HFFc6 (cell line): ENCODE measurements at regions not wholly inside any gene's neighbourhood (a gene's known extent, or its start where the extent isn't known, plus 50 kb on each side); places are given as distances from the start of the nearest gene placed in this dataset.

Experiments
- DNase-seq: peaks from one replicate; pipeline ENCODE4 v3.0.0-alpha.2; 2018
- H3K27ac Mint-ChIP-seq: 2 replicates; pipeline ENCODE4 v1.8.0; 2020; ENCODE audit warnings: mild to moderate bottlenecking, mixed read lengths
- H3K27me3 Mint-ChIP-seq: 2 replicates; pipeline ENCODE4 v1.8.0; 2021; ENCODE audit warnings: mild to moderate bottlenecking, moderate library complexity, mixed read lengths; ENCODE audit not compliant: insufficient read depth
- H3K36me3 Mint-ChIP-seq: 2 replicates; pipeline ENCODE4 v1.8.0; 2021; ENCODE audit warnings: low read depth, mixed read lengths
- H3K4me1 Mint-ChIP-seq: 2 replicates; pipeline ENCODE4 v1.8.0; 2020; ENCODE audit warnings: low read depth, mixed read lengths
- H3K4me3 Mint-ChIP-seq: 2 replicates; pipeline ENCODE4 v1.8.0; 2020; ENCODE audit warnings: mild to moderate bottlenecking, moderate library complexity, mixed read lengths
- H3K9me3 Mint-ChIP-seq: 2 replicates; pipeline ENCODE4 v1.8.0; 2020; ENCODE audit warnings: mild to moderate bottlenecking, mixed read lengths
- TF ChIP-seq, protein P1 (sequence below): fragments of 200-600 bp; sonication (generic); IDR thresholded peaks from 2 replicates; pipeline ENCODE4 v1.5.0; 2021; ENCODE audit warnings: antibody characterized with exemption, mild to moderate bottlenecking

DNA sequence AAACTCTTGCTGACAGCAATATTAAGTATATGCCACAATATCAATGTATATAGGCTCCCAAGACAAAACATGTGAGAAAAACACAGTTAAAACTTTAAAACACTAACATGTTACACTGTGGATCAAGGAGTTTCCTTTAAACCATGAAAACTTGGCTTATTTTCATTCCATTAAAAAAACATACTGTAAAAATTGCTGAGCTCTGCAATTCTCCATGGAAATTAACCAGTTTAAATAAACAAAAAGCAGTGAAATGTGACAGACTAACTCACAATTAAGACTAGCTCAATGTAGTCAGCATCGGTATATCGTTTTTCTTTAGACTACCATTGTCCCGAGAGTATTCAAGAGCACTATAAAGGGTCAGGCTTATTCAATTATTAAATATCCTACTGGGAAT lies 930.5 kb upstream of the SLITRK1 start:
- no peaks in the 10 kb centered on the region for H3K36me3 Mint-ChIP-seq
- no peak overlapping the region; the same call in 1 of the 2 replicates for H3K27ac Mint-ChIP-seq
- H3K9me3 Mint-ChIP-seq: no peaks in the 10 kb centered on the region
- DNase-seq: no peak
- TF ChIP-seq, protein P1, sequence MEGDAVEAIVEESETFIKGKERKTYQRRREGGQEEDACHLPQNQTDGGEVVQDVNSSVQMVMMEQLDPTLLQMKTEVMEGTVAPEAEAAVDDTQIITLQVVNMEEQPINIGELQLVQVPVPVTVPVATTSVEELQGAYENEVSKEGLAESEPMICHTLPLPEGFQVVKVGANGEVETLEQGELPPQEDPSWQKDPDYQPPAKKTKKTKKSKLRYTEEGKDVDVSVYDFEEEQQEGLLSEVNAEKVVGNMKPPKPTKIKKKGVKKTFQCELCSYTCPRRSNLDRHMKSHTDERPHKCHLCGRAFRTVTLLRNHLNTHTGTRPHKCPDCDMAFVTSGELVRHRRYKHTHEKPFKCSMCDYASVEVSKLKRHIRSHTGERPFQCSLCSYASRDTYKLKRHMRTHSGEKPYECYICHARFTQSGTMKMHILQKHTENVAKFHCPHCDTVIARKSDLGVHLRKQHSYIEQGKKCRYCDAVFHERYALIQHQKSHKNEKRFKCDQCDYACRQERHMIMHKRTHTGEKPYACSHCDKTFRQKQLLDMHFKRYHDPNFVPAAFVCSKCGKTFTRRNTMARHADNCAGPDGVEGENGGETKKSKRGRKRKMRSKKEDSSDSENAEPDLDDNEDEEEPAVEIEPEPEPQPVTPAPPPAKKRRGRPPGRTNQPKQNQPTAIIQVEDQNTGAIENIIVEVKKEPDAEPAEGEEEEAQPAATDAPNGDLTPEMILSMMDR: no peak
- no peaks in the 10 kb centered on the region for H3K27me3 Mint-ChIP-seq
- H3K4me1 Mint-ChIP-seq: peaks cover 66% of the 10 kb centered on the region
- no peak overlapping the region for H3K4me3 Mint-ChIP-seq

DNA sequence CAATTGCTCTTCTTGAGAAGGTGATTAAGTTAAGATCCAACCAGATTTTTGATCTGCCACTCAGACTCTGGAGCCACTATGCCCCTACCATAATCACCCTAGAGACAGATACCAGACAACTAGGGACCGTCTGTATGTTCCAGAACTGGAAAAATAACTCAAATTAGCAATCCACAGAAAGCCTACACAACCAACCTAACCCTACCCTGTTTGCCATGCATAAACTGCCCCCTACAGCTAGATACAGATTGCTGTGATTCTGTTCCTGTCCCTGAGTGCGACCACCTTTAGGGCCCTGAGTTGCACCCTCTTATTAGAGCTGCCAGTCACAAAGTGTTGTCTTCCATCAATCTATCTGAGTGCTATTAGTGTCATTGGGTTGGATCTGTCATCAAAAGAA lies 929.8 kb upstream of the SLITRK1 start:
- DNase-seq: no peak
- TF ChIP-seq, protein P1: no peak
- H3K36me3 Mint-ChIP-seq: no peaks in the 10 kb centered on the region
- no peak overlapping the region; the same call in 1 of the 2 replicates for H3K27ac Mint-ChIP-seq
- H3K4me1 Mint-ChIP-seq: peaks cover 70% of the 10 kb centered on the region
- H3K27me3 Mint-ChIP-seq: no peaks in the 10 kb centered on the region
- H3K4me3 Mint-ChIP-seq: no peak overlapping the region; the same call in 1 of the 2 replicates
- H3K9me3 Mint-ChIP-seq: no peaks in the 10 kb centered on the region

DNA sequence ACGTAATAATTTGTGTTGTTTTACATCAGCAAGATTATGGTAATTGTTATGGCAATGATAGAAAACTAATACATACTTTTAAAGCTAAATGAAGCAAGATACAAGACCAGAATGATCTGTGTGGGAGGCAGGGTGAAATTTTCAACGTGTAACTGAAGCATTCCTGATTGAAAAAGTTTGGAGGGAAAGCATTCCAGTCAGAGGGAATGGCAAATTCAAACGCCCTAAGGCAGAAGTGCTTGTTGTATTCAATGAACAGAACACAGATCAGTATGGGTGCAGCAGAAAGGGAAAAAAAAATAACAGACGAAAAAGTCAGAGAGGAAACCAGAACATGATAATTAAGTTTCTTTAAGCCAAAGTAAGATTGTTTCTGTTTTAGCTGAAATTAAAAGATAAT lies 928.5 kb upstream of the SLITRK1 start:
- H3K4me1 Mint-ChIP-seq: peaks cover 61% of the 10 kb centered on the region
- no peaks in the 10 kb centered on the region for H3K9me3 Mint-ChIP-seq
- peak overlapping the region; percentile 35; the same call in 1 of the 2 replicates for H3K4me3 Mint-ChIP-seq
- DNase-seq: no peak
- H3K27ac Mint-ChIP-seq: peak overlapping the region; percentile 42
- no peaks in the 10 kb centered on the region for H3K27me3 Mint-ChIP-seq
- H3K36me3 Mint-ChIP-seq: no peaks in the 10 kb centered on the region
- TF ChIP-seq, protein P1: no peak

DNA sequence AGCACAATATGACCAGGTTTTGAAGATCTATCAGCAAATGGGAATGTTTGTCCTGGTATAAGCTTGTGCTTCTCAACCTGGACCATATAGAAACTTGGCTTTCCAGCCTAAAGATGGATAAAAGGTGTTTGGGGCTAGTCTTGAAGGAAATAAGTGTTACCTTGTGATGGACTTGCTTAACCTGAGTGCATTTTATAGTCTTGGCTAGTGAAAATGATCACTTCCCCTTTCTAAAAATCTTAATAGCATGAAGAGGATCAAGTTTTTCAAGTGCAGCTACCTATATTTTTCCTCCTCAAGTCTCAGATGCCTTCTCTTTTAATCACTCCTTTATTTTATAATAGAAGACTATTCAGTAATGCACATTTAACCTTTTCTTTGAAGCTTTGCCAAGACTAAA lies 919.8 kb upstream of the SLITRK1 start:
- no peak for DNase-seq
- TF ChIP-seq, protein P1: no peak
- Mint-ChIP-seq H3K4me1 (peaks cover 46% of the 10 kb centered on the region), H3K27me3 (no peaks in the 10 kb centered on the region; the same call in 1 of the 2 replicates), H3K36me3 (no peaks in the 10 kb centered on the region), H3K9me3 (no peaks in the 10 kb centered on the region), H3K4me3 (no peak overlapping the region; the same call in 1 of the 2 replicates), H3K27ac (no peak overlapping the region)

DNA sequence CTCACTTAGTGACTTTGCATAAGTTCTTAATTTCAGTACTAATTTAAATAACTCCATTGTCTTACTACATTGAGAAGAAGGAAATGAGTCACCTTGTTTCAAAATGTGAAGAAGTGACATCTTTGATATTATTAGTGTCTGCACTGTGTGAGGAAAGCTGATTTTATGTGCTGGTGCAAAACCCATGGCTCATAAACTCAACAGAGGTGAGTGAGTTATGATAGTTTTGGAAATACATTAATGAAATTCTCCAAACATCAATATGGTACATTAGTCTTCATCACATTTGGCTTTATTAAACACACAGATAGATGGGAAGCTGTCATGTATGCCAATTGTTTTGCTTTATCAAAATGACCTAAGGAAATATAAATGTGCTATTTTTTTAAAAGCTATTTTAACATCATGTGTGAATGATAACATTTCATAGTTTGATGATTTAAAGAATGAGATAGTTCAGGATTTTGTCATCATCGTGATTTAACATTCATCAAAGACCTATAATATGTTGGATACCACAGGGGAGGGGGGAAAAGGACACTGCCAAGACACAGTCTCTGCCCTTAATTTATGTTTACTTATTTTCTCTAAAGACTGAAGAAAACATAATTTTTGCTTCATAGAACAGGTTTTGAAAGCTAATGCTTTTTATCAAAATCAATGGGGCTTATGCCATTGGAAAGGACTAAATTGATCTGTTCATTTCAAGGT lies 902.3 kb upstream of the SLITRK1 start:
- Mint-ChIP-seq H3K36me3 (peaks cover 19% of the 10 kb centered on the region), H3K9me3 (peaks cover 13% of the 10 kb centered on the region), H3K4me3 (no peak overlapping the region), H3K27me3 (peaks cover 9% of the 10 kb centered on the region), H3K4me1 (peaks cover 23% of the 10 kb centered on the region; the same call in 1 of the 2 replicates), H3K27ac (no peak overlapping the region)
- TF ChIP-seq, protein P1: no peak
- no peak for DNase-seq
